Endothelial cell of umbilical vein (primary cell): ENCODE measurements at regions not wholly inside any gene's neighbourhood (a gene's known extent, or its start where the extent isn't known, plus 50 kb on each side); places are given as distances from the start of the nearest gene placed in this dataset.

Experiments
- BruUV-seq: library from RNA; stranded (reverse); fragments of 400-500 nt; replicated peaks from 2 replicates; lab custom pipeline; 2021; lab: Mats Ljungman, UMichigan
- CTCF ChIA-PET: fragments of 300-600, 350-600 bp; sonication (Branson Sonifier 250); formaldehyde crosslinking; loops from one replicate; lab custom pipeline; 2021; ENCODE audit warnings: antibody characterized with exemption, inconsistent platforms; lab: Charles Lee
- POLR2A ChIA-PET: fragments of 300-600, 350-600 bp; sonication (Branson Sonifier 250); formaldehyde crosslinking; loops from one replicate; lab custom pipeline; 2021; ENCODE audit warnings: antibody characterized with exemption, inconsistent platforms; lab: Charles Lee
- DNase-seq: peaks from one replicate; pipeline ENCODE4 v3.0.0-alpha.2; 2011; ENCODE audit warnings: low read depth, low spot score
- FAIRE-seq: peaks from 2 replicates; lab custom pipeline; 2011; peaks lifted over from hg19 to GRCh38; lab: Jason Lieb, UNC
- H2AFZ ChIP-seq: 2 replicates; pipeline ENCODE4 v1.6.0; 2012; ENCODE audit warnings: low read depth, low read length, control low read depth, inconsistent platforms
- H3K27ac ChIP-seq: 2 replicates; pipeline ENCODE4 v1.5.1; 2011; ENCODE audit warnings: low read depth, mild to moderate bottlenecking, control low read depth, low read length, moderate library complexity; ENCODE audit not compliant: insufficient read depth
- H3K27me3 ChIP-seq, 2 experiments: 2 replicates each; pipeline versions ENCODE4 v1.6.0 to v1.6.1; 2011; ENCODE audit warnings: low read length in 2 of 2, mixed read lengths in 1 of 2; ENCODE audit not compliant: control insufficient read depth in 2 of 2, insufficient read depth in 2 of 2
- H3K36me3 ChIP-seq, 2 experiments: 2 replicates in 1 of 2; 3 replicates in 1 of 2; pipeline ENCODE4 v1.5.1; 2011; ENCODE audit warnings: low read length in 2 of 2, mild to moderate bottlenecking in 1 of 2, moderate library complexity in 1 of 2; ENCODE audit not compliant: control insufficient read depth in 2 of 2, insufficient read depth in 2 of 2; ENCODE audit errors: extremely low read depth in 1 of 2
- H3K4me1 ChIP-seq: 3 replicates; pipeline ENCODE4 v1.5.1; 2011; ENCODE audit warnings: mild to moderate bottlenecking, low read length; ENCODE audit not compliant: control insufficient read depth, insufficient read depth; ENCODE audit errors: extremely low read depth
- H3K4me2 ChIP-seq: 2 replicates; pipeline ENCODE4 v1.6.1; 2011; ENCODE audit warnings: low read length, control low read depth, mixed read lengths; ENCODE audit not compliant: insufficient read depth
- H3K4me3 ChIP-seq, 3 experiments: fragments of 200-600 bp in 1 of 3; sonication (generic), shearing (Covaris generic) in 1 of 3; replicated peaks in 1 of 3; 2 replicates each; pipeline ENCODE4 v1.5.1; 2011 to 2016; ENCODE audit warnings: control low read depth in 3 of 3, low read length in 3 of 3, mild to moderate bottlenecking in 2 of 3, inconsistent platforms in 1 of 3, low read depth in 1 of 3, moderate library complexity in 1 of 3; ENCODE audit not compliant: insufficient read depth in 1 of 3
- H3K79me2 ChIP-seq: 2 replicates; pipeline ENCODE4 v1.6.0; 2012; ENCODE audit warnings: low read length, inconsistent platforms; ENCODE audit not compliant: control insufficient read depth, insufficient read depth
- H3K9ac ChIP-seq: replicated peaks from 2 replicates; pipeline ENCODE3; 2011; ENCODE audit warnings: low read length, control low read depth; ENCODE audit not compliant: insufficient read depth; ENCODE audit errors: extremely low read depth
- H3K9me1 ChIP-seq: replicated peaks from 3 replicates; pipeline ENCODE4 v1.6.0; 2011; ENCODE audit warnings: mild to moderate bottlenecking, low read length; ENCODE audit not compliant: control insufficient read depth, insufficient read depth; ENCODE audit errors: extremely low read depth
- H3K9me3 ChIP-seq: replicated peaks from 2 replicates; pipeline ENCODE4 v1.5.1; 2012; ENCODE audit warnings: low read length, inconsistent platforms; ENCODE audit not compliant: control insufficient read depth, insufficient read depth
- H4K20me1 ChIP-seq: replicated peaks from 2 replicates; pipeline ENCODE3; 2011; ENCODE audit warnings: mild to moderate bottlenecking, low read length; ENCODE audit not compliant: control insufficient read depth, insufficient read depth; ENCODE audit errors: extremely low read depth
- CTCF ChIP-seq, 2 donors: IDR thresholded peaks; 1 replicate in 1 of 2; 2 replicates in 1 of 2; pipeline ENCODE4 v1.5.1; 2011; ENCODE audit warnings: low read length in 2 of 2, mild to moderate bottlenecking in 2 of 2, moderate library complexity in 2 of 2, control low read depth in 1 of 2, inconsistent platforms in 1 of 2, low read depth in 1 of 2; ENCODE audit not compliant: insufficient read depth in 1 of 2; ENCODE audit errors: extremely low read depth in 1 of 2
- EZH2 ChIP-seq: IDR thresholded peaks from 2 replicates; pipeline ENCODE4 v1.6.1; 2012; ENCODE audit warnings: borderline replicate concordance, low read depth, mild to moderate bottlenecking, moderate library complexity, low read length, inconsistent platforms; ENCODE audit not compliant: severe bottlenecking
- FOS ChIP-seq: IDR thresholded peaks from 2 replicates; pipeline ENCODE4 v1.6.1; 2011; ENCODE audit warnings: mild to moderate bottlenecking, low read length, moderate library complexity, borderline replicate concordance; ENCODE audit not compliant: insufficient read depth
- GATA2 ChIP-seq: IDR thresholded peaks from 2 replicates; pipeline ENCODE4 v1.7.0; 2011; ENCODE audit warnings: low read depth, mild to moderate bottlenecking, moderate library complexity, mixed read lengths, low read length; ENCODE audit not compliant: insufficient read length, insufficient read depth
- JUN ChIP-seq: IDR thresholded peaks from 2 replicates; pipeline ENCODE4 v1.6.1; 2011; ENCODE audit warnings: borderline replicate concordance, low read depth; ENCODE audit not compliant: insufficient read length, insufficient read depth
- MAX ChIP-seq: IDR thresholded peaks from 2 replicates; pipeline ENCODE4 v1.6.1; 2011; ENCODE audit not compliant: insufficient read depth, insufficient read length
- MYC ChIP-seq: IDR thresholded peaks from one replicate; pipeline ENCODE4 v1.6.1; 2011; ENCODE audit warnings: mild to moderate bottlenecking, low read depth, low read length
- POLR2A ChIP-seq: IDR thresholded peaks from 2 replicates; pipeline ENCODE4 v1.6.1; 2012; ENCODE audit warnings: low read depth, mild to moderate bottlenecking, control low read depth, low read length
- POLR2AphosphoS5 ChIP-seq: IDR thresholded peaks from 2 replicates; pipeline ENCODE4 v1.6.1; 2012; ENCODE audit warnings: low read depth, mild to moderate bottlenecking, control low read depth, low read length, moderate library complexity; ENCODE audit not compliant: insufficient read depth
- dilution Hi-C: fragments of 300-500 bp; cut with MboI; formaldehyde crosslinking; loops from one replicate; pipeline ENCODE4 v1.15.0; 2019; ENCODE audit warnings: low sequenced_read_pairs; ENCODE audit not compliant: extremely low pct_ligation_motif_present
- intact Hi-C: fragments of 100-400 bp; cut with micrococcal nuclease; formaldehyde crosslinking; loops from one replicate; pipeline ENCODE4 v1.10.0; 2022

DNA sequence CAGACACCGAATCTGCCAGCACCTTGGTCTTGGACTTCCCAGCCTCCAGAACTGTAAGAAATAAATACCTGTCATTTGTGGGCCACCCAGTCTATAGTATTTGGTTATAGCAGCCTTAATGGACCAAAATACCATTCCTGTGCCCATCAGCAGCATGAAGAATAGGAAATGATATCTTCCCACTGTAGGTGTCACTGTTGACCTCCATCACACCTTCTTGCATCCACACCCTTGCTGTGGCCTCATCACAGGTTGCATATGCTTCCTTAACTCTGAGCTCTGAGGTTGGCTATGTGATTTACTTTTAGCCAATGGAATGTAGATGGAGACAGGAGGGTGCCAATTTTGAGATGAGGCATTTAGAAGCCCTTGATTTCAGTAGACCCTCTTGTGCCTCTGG lies 242.0 kb upstream of the TSHZ3 start:
- H3K9me3 ChIP-seq, result peaks cover 6% of the 10 kb centered on the region
- no peak overlapping the region for H2AFZ ChIP-seq
- H4K20me1 ChIP-seq, result no peaks in the 10 kb centered on the region
- BruUV-seq, result no TSS peak
- FAIRE-seq (no peak), DNase-seq (no peak)
- no peaks in the 10 kb centered on the region for H3K9me1 ChIP-seq
- TF ChIP-seq JUN (no peak), POLR2A (no peak), FOS (no peak), POLR2AphosphoS5 (no peak), MAX (no peak), GATA2 (no peak), MYC (no peak), CTCF (IDR thresholded peaks at IDR 0.05; ENCODE audit: extremely low read depth in 1 of 2, insufficient read depth in 1 of 2, low read depth in 1 of 2, low read length in 2 of 2) (no peak), EZH2 (no peak)
- H3K27ac ChIP-seq, result no peak overlapping the region
- H3K4me1 ChIP-seq, result no peaks in the 10 kb centered on the region
- no peaks in the 10 kb centered on the region for H3K36me3 ChIP-seq
- H3K79me2 ChIP-seq, result no peaks in the 10 kb centered on the region
- intact Hi-C loops (no loop called here), dilution Hi-C loops (no loop called here)
- no peak overlapping the region for H3K4me2 ChIP-seq
- no peaks in the 10 kb centered on the region for H3K27me3 ChIP-seq
- no peak overlapping the region for H3K4me3 ChIP-seq
- POLR2A ChIA-PET, result no interaction called here
- CTCF ChIA-PET, result no interaction called here
- H3K9ac ChIP-seq, result no peak overlapping the region
